NCI-H524 treated with DMSO at 0.1 percent for 48 hours (cell line): ENCODE measurements at regions not wholly inside any gene's neighbourhood (a gene's known extent, or its start where the extent isn't known, plus 50 kb on each side); places are given as distances from the start of the nearest gene placed in this dataset.
"Not testable (repeated sequence)": the region's sequence is repeated elsewhere in the genome, so short reads cannot be mapped to it uniquely, and the experiment has no call there.

ENCODE experiments used
- DNase-seq: peaks from one replicate; lab custom pipeline; 2025; lab: John Stamatoyannopoulos, UW

- no peak for DNase-seq
These were observed 65.4 kb upstream of the ZFHX3 start for GRCh38 chr16:73113336-73113735.

- DNase-seq: no peak
These were observed 60.5 kb upstream of the ZFHX3 start for GRCh38 chr16:73108195-73108963.

GRCh38 chr16:73107371-73107770, 59.4 kb upstream of the ZFHX3 start:
- DNase-seq: no peak

DNA sequence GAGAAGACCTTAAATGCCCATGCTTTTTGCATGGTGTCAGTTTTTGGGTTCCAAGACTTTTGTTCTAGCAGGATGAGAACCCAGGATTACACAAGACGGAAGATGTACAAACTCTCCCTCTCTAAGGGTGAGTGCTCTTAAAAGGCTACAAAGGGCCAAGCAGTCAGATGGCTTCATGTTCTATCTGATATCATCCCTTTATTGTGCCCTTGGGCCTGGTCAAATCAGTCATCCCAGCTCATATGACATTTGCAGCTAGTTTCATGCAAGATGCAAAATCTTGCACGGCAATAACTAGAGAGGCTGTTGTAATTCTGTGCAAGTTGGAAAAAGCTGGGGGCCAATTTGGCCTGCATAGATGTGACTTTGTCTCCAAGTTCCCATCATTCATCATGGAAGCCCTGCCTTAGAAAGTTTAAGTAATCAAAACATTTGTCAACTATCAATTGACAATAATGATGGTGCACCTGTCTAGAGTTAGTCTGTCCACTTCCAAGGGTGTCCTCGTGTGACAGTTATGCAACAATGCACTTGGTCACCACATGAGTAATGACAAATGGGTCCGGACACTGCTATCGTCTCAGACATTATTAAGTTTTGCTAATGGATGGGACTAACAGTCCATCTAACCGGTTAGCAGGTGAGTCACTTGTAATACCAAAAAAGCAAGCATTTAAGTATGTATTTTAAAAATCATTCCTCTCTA, 58.6 kb upstream of the ZFHX3 start:
- DNase-seq: no peak

GRCh38 chr16:73101568-73101967, 53.6 kb upstream of the ZFHX3 start:
- no peak for DNase-seq

- DNase-seq: not testable (repeated sequence)
These were observed 51.7 kb upstream of the ZFHX3 start for GRCh38 chr16:73099601-73100000.
